Liver (tissue), 3 donors: ENCODE measurements at regions not wholly inside any gene's neighbourhood (a gene's known extent, or its start where the extent isn't known, plus 50 kb on each side); places are given as distances from the start of the nearest gene placed in this dataset.
"Not testable (repeated sequence)": the region's sequence is repeated elsewhere in the genome, so short reads cannot be mapped to it uniquely, and the experiment has no call there.

ENCODE experiments used
- ATF3 ChIP-seq: IDR thresholded peaks from 2 replicates; pipeline ENCODE4 v1.6.1; 2016; ENCODE audit warnings: antibody characterized with exemption
- CTCF ChIP-seq: fragments of 150-350 bp; IDR thresholded peaks from 2 replicates; pipeline ENCODE4 v1.5.1; 2017; ENCODE audit warnings: improper control_type of control experiment, low read depth, low read length; ENCODE audit not compliant: missing input control
- FOXA1 ChIP-seq: IDR thresholded peaks from 2 replicates; pipeline ENCODE4 v1.6.1; 2016; ENCODE audit warnings: antibody characterized with exemption
- GABPA ChIP-seq, 2 donors: IDR thresholded peaks in 1 of 2; conservative IDR thresholded peaks in 1 of 2; 2 replicates each; pipeline ENCODE4 v1.6.1; 2016; ENCODE audit warnings: antibody characterized with exemption in 2 of 2, mild to moderate bottlenecking in 1 of 2, moderate library complexity in 1 of 2
- HNF4A ChIP-seq, 2 donors: conservative IDR thresholded peaks; 2 replicates each; pipeline ENCODE4 v1.6.1; 2016; ENCODE audit warnings: antibody characterized with exemption in 2 of 2, mild to moderate bottlenecking in 2 of 2
- HNF4G ChIP-seq: IDR thresholded peaks from 2 replicates; pipeline ENCODE4 v1.6.1; 2016; ENCODE audit warnings: antibody characterized with exemption
- REST ChIP-seq: IDR thresholded peaks from 2 replicates; pipeline ENCODE4 v1.6.1; 2016; ENCODE audit warnings: antibody characterized with exemption, mild to moderate bottlenecking
- SP1 ChIP-seq: IDR thresholded peaks from 2 replicates; pipeline ENCODE4 v1.6.1; 2018; ENCODE audit warnings: antibody characterized with exemption, mild to moderate bottlenecking
- TAF1 ChIP-seq: conservative IDR thresholded peaks from 2 replicates; pipeline ENCODE4 v1.6.1; 2016; ENCODE audit warnings: antibody characterized with exemption, mild to moderate bottlenecking
- YY1 ChIP-seq: IDR thresholded peaks from 2 replicates; pipeline ENCODE4 v1.6.1; 2016; ENCODE audit warnings: antibody characterized with exemption, mild to moderate bottlenecking
- TF ChIP-seq, protein P1 (sequence below): IDR thresholded peaks from 2 replicates; pipeline ENCODE4 v1.6.1; 2016; ENCODE audit warnings: antibody characterized with exemption
- donor health status: healthy.
- donor health status: healthy.

DNA sequence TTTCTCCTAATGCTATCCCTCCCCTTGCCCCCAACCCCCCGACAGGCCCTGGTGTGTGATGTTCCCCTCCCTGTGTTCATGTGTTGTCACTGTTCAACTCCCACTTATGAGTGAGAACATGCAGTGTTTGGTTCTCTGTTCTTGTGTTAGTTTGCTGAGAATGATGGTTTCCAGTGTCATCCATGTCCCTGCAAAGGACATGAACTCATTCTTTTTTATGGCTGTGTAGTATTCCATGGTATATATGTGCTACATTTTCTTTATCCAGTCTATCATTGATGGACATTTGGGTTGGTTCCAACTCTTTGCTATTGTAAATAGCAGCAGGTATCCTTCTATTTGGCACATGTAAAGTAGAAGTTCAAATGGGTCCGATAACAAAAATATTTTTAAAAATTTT lies 142.3 kb downstream of the CEP120 start:
- TF ChIP-seq CTCF; HNF4A (conservative IDR thresholded peaks at IDR 0.05); FOXA1; REST; GABPA (IDR thresholded peaks at IDR 0.05 in 1 of 2, conservative IDR thresholded peaks at IDR 0.05 in 1 of 2); HNF4G; TAF1; YY1; SP1; ATF3: not testable (repeated sequence)
- TF ChIP-seq, protein P1, sequence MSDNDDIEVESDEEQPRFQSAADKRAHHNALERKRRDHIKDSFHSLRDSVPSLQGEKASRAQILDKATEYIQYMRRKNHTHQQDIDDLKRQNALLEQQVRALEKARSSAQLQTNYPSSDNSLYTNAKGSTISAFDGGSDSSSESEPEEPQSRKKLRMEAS: not testable (repeated sequence)
